Fibroblast of mammary gland (primary cell): ENCODE measurements at regions not wholly inside any gene's neighbourhood (a gene's known extent, or its start where the extent isn't known, plus 50 kb on each side); places are given as distances from the start of the nearest gene placed in this dataset.

Source experiments
- DNase-seq: peaks from one replicate; pipeline ENCODE4 v3.0.0-alpha.2; 2010; ENCODE audit warnings: low read depth
- H3K4me3 ChIP-seq: 2 replicates; pipeline ENCODE4 v1.5.1; 2011; ENCODE audit warnings: low read depth, mild to moderate bottlenecking, low read length, moderate library complexity; ENCODE audit not compliant: control insufficient read depth
- CTCF ChIP-seq: conservative IDR thresholded peaks from 2 replicates; pipeline ENCODE4 v1.5.1; 2011; ENCODE audit warnings: low read depth, low read length, inconsistent platforms; ENCODE audit not compliant: control insufficient read depth, insufficient read depth

GRCh38 chr7:22651534-22652243, 75.3 kb upstream of the IL6 start:
- peak; percentile 90 for DNase-seq
- TF ChIP-seq CTCF, result no peak

GRCh38 chr7:22651036-22651435, 76.0 kb upstream of the IL6 start:
- H3K4me3 ChIP-seq, result no peak overlapping the region
- DNase-seq, result peak; percentile 37
- no peak for TF ChIP-seq CTCF

More at GRCh38 chr7:22651534-22652243, 75.3 kb upstream of the IL6 start:
- no peak overlapping the region for H3K4me3 ChIP-seq

- H3K4me3 ChIP-seq, result no peak overlapping the region
- DNase-seq, result no peak
- no peak for TF ChIP-seq CTCF
Observed at GRCh38 chr7:22649686-22650085, 77.3 kb upstream of the IL6 start.

- peak; percentile 94 for DNase-seq
- no peak for TF ChIP-seq CTCF
Observed at GRCh38 chr7:22647451-22648257, 79.3 kb upstream of the IL6 start.

GRCh38 chr7:22645418-22646181, 81.4 kb upstream of the IL6 start:
- H3K4me3 ChIP-seq, result no peak overlapping the region
- DNase-seq, result no peak
- TF ChIP-seq CTCF, result no peak

More at GRCh38 chr7:22647451-22648257, 79.3 kb upstream of the IL6 start:
- H3K4me3 ChIP-seq, result no peak overlapping the region

GRCh38 chr7:22642454-22642853, 84.5 kb upstream of the IL6 start:
- H3K4me3 ChIP-seq, result no peak overlapping the region
- DNase-seq, result no peak
- TF ChIP-seq CTCF, result no peak
